ENCODE measurements at regions not wholly inside any gene's neighbourhood (a gene's known extent, or its start where the extent isn't known, plus 50 kb on each side); places are given as distances from the start of the nearest gene placed in this dataset.

- TF ChIP-seq CTCF (IDR thresholded peaks at IDR 0.05 in 2 of 3, conservative IDR thresholded peaks at IDR 0.05 in 1 of 3; ENCODE audit: borderline replicate concordance in 1 of 3, insufficient read depth in 1 of 3, low read depth in 2 of 3, low read length in 2 of 3) (no peak), POLR2AphosphoS5 (IDR thresholded peaks at IDR 0.05; ENCODE audit: low read depth, low read length) (no peak), EZH2 (IDR thresholded peaks at IDR 0.05) (no peak), RAD21 (IDR thresholded peaks at IDR 0.05; ENCODE audit: low read depth) (no peak), MAX (IDR thresholded peaks at IDR 0.05) (no peak), ZFX (IDR thresholded peaks at IDR 0.05) (no peak), POLR2A (IDR thresholded peaks at IDR 0.05; ENCODE audit: borderline replicate concordance, extremely low read depth, insufficient read depth, insufficient read length) (no peak), ZNF274 (IDR thresholded peaks at IDR 0.05; ENCODE audit: low read depth, low read length) (no peak), CEBPB (IDR thresholded peaks at IDR 0.05; ENCODE audit: low read depth) (no peak), JUND (IDR thresholded peaks at IDR 0.05) (no peak), EZH2phosphoT487 (IDR thresholded peaks at IDR 0.05; ENCODE audit: borderline replicate concordance) (no peak)
These were observed 130.2 kb downstream of the VAPA start for GRCh38 chr18:10044054-10044453.

All from HCT116 (cell line).